Vagina (tissue), 2 donors: ENCODE measurements at regions not wholly inside any gene's neighbourhood (a gene's known extent, or its start where the extent isn't known, plus 50 kb on each side); places are given as distances from the start of the nearest gene placed in this dataset.

Experiments used
- DNase-seq, 2 donors: peaks; one replicate each; pipeline ENCODE4 v3.0.0-alpha.2; 2017; ENCODE audit errors: extremely low spot score in 2 of 2
- H3K27ac ChIP-seq: fragments of 200-600 bp; sonication (generic); one replicate; pipeline ENCODE4 v1.5.1; 2019
- H3K27me3 ChIP-seq: fragments of 200-600 bp; sonication (generic); one replicate; pipeline ENCODE4 v1.5.1; 2019
- H3K36me3 ChIP-seq, 2 donors: fragments of 200-600 bp; sonication (generic); one replicate each; pipeline ENCODE4 v1.5.1; 2017 to 2019
- H3K4me1 ChIP-seq: fragments of 200-600 bp; sonication (generic); one replicate; pipeline ENCODE4 v1.5.1; 2019
- H3K4me3 ChIP-seq, 2 donors: fragments of 200-600 bp; sonication (generic); 1 replicate in 1 of 2; 2 replicates in 1 of 2; pipeline ENCODE4 v1.5.1; 2016 to 2019
- H3K9me3 ChIP-seq: fragments of 200-600 bp; sonication (generic); one replicate; pipeline ENCODE4 v1.5.1; 2019
- CTCF ChIP-seq, 3 experiments: fragments of 450-650 bp in 2 of 3; fragments of 200-600 bp in 1 of 3; sonication (generic) in 1 of 3; IDR thresholded peaks; one replicate each; pipeline ENCODE4 v1.5.1; 2017 to 2019; ENCODE audit warnings: antibody characterized with exemption in 3 of 3, mild to moderate bottlenecking in 2 of 3, moderate library complexity in 2 of 3
- POLR2A ChIP-seq, 2 donors: fragments of 450-650 bp; IDR thresholded peaks; one replicate each; pipeline ENCODE4 v1.6.1; 2017; ENCODE audit warnings: antibody characterized with exemption in 2 of 2, mild to moderate bottlenecking in 2 of 2, moderate library complexity in 2 of 2
- POLR2AphosphoS5 ChIP-seq, 2 donors: sonication (generic); formaldehyde crosslinking; IDR thresholded peaks; one replicate each; pipeline ENCODE4 v1.9.0; 2017; ENCODE audit warnings: antibody characterized with exemption in 2 of 2, mild to moderate bottlenecking in 2 of 2, low read depth in 1 of 2; ENCODE audit not compliant: insufficient read depth in 1 of 2
- intact Hi-C: fragments of 100-400 bp; cut with DNase I; formaldehyde crosslinking; loops from one replicate; pipeline ENCODE4 v1.15.1; 2023

DNA sequence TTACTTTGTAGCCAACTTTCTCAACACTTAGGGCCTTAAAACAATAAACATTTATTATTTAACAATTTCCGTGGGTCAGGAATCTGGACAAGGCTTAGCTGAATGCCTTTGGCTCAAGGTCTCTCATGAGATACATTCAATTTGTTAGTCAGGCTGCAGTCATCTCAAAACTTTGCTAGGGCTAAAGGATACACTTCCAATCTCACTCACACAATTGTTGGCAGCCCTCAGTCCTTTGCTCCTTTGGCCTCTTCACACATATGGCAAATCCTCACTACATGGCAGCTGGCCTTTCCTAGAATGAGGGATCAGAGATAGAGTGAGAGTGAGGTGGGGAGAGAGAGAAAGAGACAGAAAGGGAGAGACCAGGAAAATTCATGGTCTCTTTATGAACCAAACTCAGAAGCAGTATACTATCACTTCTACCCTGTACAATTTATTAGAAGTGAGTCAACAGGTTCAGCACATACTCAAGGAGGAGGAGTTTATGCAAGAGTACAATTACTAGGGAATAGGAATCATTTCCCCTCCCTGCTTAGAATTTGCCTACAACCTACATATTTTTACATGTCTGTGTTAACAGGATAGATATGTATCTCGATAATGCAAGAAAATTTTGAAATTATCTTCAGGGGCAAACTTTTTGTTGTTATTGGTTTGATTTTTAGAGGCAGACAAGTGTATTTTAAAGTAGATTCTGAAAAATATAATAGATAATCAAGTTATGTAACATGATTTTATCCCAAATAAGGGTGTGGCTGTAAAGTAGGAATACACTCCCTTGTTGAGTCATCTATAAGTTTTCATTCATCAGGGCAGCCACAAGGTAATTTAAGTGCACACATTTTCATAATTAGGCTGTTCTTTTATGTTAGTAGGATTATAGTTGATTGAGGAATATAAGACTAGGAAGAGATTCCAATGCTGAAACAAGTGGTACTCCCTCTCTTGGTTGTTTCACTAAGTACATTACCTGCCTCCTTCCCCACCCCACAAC is 85.9 kb upstream of the HMGCLL1 start:
- H3K27ac ChIP-seq, result no peak overlapping the region
- TF ChIP-seq POLR2AphosphoS5 (IDR thresholded peaks at IDR 0.05; ENCODE audit: insufficient read depth in 1 of 2, low read depth in 1 of 2), result peak in 1 of 2 donors; percentile 6
- TF ChIP-seq CTCF (IDR thresholded peaks at IDR 0.05), result no peak
- H3K27me3 ChIP-seq, result no peaks in the 10 kb centered on the region
- H3K4me3 ChIP-seq, result no peak overlapping the region
- H3K36me3 ChIP-seq, result no peaks in the 10 kb centered on the region
- H3K4me1 ChIP-seq, result peaks cover 25% of the 10 kb centered on the region
- no peak for DNase-seq
- intact Hi-C loops, result no loop called here
- no peaks in the 10 kb centered on the region for H3K9me3 ChIP-seq

GRCh38 chr6:55663914-55664313 is 84.9 kb upstream of the HMGCLL1 start:
- H3K4me1 ChIP-seq, result peaks cover 25% of the 10 kb centered on the region
- H3K9me3 ChIP-seq, result no peaks in the 10 kb centered on the region
- no peaks in the 10 kb centered on the region for H3K36me3 ChIP-seq
- H3K4me3 ChIP-seq, result no peak overlapping the region
- DNase-seq, result no peak
- no peak for TF ChIP-seq POLR2AphosphoS5 (IDR thresholded peaks at IDR 0.05; ENCODE audit: insufficient read depth in 1 of 2, low read depth in 1 of 2)
- no peak for TF ChIP-seq CTCF (IDR thresholded peaks at IDR 0.05)
- no peak for TF ChIP-seq POLR2A (IDR thresholded peaks at IDR 0.05)
- no peaks in the 10 kb centered on the region for H3K27me3 ChIP-seq
- H3K27ac ChIP-seq, result no peak overlapping the region
- intact Hi-C loops, result no loop called here

DNA sequence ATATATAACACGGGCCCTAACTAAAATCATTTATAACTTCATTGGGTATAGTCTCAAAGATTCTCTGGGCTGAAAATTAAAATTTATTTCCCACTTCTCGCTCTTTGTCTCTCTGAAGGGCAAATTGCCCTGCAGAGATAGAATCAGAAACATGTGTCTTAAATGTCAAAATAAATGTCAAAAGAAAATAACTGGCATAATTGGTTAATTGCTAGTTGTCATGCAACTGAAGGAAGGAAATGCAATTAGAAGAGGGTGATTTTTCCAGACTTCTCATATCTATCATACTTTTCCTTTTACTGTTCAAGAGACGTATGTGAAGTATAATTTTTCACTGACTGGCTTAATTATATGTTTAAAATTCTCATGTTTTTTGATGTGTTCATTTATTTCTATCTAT is 80.3 kb upstream of the HMGCLL1 start:
- TF ChIP-seq POLR2AphosphoS5 (IDR thresholded peaks at IDR 0.05; ENCODE audit: insufficient read depth in 1 of 2, low read depth in 1 of 2) (no peak), POLR2A (IDR thresholded peaks at IDR 0.05) (no peak), CTCF (IDR thresholded peaks at IDR 0.05) (no peak)
- Histone ChIP-seq H3K27ac (no peak overlapping the region), H3K27me3 (no peaks in the 10 kb centered on the region), H3K4me3 (no peak overlapping the region), H3K9me3 (no peaks in the 10 kb centered on the region), H3K4me1 (no peaks in the 10 kb centered on the region), H3K36me3 (no peaks in the 10 kb centered on the region)
- intact Hi-C loops, result no loop called here
- DNase-seq, result no peak

GRCh38 chr6:55654445-55654844 is 75.5 kb upstream of the HMGCLL1 start:
- Histone ChIP-seq H3K4me1 (no peaks in the 10 kb centered on the region), H3K27me3 (no peaks in the 10 kb centered on the region), H3K4me3 (no peak overlapping the region), H3K9me3 (no peaks in the 10 kb centered on the region), H3K36me3 (no peaks in the 10 kb centered on the region), H3K27ac (no peak overlapping the region)
- DNase-seq, result no peak
- intact Hi-C loops, result no loop called here
- TF ChIP-seq POLR2A (IDR thresholded peaks at IDR 0.05), result no peak
- no peak for TF ChIP-seq CTCF (IDR thresholded peaks at IDR 0.05)
- no peak for TF ChIP-seq POLR2AphosphoS5 (IDR thresholded peaks at IDR 0.05; ENCODE audit: insufficient read depth in 1 of 2, low read depth in 1 of 2)

DNA sequence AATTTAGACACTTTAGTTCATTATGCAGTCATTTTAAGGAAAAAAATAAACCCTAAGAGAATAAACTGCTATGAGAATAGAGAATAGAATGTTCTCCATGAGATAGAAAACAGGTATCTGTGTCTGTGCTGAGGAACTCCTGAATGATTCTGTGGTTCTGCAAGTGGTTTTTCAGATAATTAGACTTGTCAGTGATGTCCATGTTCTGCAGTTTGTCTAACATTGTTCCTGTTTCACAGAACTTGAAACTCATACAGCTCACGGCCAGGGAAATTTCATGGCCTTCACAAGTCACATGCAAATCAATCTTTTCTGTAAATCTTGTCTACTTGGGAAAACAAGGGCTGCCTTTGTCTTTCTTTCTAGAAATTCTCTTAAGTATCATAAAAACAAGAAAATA is 73.4 kb upstream of the HMGCLL1 start:
- DNase-seq, result no peak
- Histone ChIP-seq H3K9me3 (no peaks in the 10 kb centered on the region), H3K4me1 (no peaks in the 10 kb centered on the region), H3K4me3 (no peak overlapping the region), H3K27ac (no peak overlapping the region), H3K36me3 (no peaks in the 10 kb centered on the region), H3K27me3 (no peaks in the 10 kb centered on the region)
- TF ChIP-seq POLR2AphosphoS5 (IDR thresholded peaks at IDR 0.05; ENCODE audit: insufficient read depth in 1 of 2, low read depth in 1 of 2), result no peak
- TF ChIP-seq POLR2A (IDR thresholded peaks at IDR 0.05), result no peak
- intact Hi-C loops, result no loop called here
